Neural progenitor cell (in vitro differentiated cells): ENCODE measurements at regions not wholly inside any gene's neighbourhood (a gene's known extent, or its start where the extent isn't known, plus 50 kb on each side); places are given as distances from the start of the nearest gene placed in this dataset.

ENCODE experiments used
- DNase-seq: peaks from one replicate; pipeline ENCODE4 v3.0.0-alpha.2; 2016; ENCODE audit warnings: low spot score
- H2AFZ ChIP-seq: fragments of 200-600 bp; sonication (generic); replicated peaks from 2 replicates; pipeline ENCODE4 v1.6.1; 2016; ENCODE audit warnings: antibody characterized with exemption
- H3F3A ChIP-seq: fragments of 200-600 bp; sonication (generic); 2 replicates; pipeline ENCODE4 v1.6.1; 2016; ENCODE audit warnings: antibody characterized with exemption, low read depth
- H3K27ac ChIP-seq: fragments of 200-600 bp; sonication (generic); 2 replicates; pipeline ENCODE4 v1.5.1; 2016; ENCODE audit warnings: mild to moderate bottlenecking
- H3K27me3 ChIP-seq: fragments of 200-600 bp; sonication (generic); 2 replicates; pipeline ENCODE4 v1.6.1; 2016; ENCODE audit warnings: mild to moderate bottlenecking, moderate library complexity
- H3K36me3 ChIP-seq: fragments of 200-600 bp; sonication (generic); 2 replicates; pipeline ENCODE4 v1.5.1; 2016
- H3K4me1 ChIP-seq: fragments of 200-600 bp; sonication (generic); 2 replicates; pipeline ENCODE4 v1.6.1; 2016; ENCODE audit warnings: mixed run types
- H3K4me2 ChIP-seq: fragments of 200-600 bp; sonication (generic); 2 replicates; pipeline ENCODE4 v1.6.1; 2016
- H3K4me3 ChIP-seq: fragments of 200-600 bp; sonication (generic); 2 replicates; pipeline ENCODE4 v1.5.1; 2016
- H3K79me2 ChIP-seq: fragments of 200-600 bp; sonication (generic); 2 replicates; pipeline ENCODE4 v1.6.1; 2016; ENCODE audit warnings: low read depth
- H3K9ac ChIP-seq: fragments of 200-600 bp; sonication (generic); 2 replicates; pipeline ENCODE4 v1.6.1; 2016
- H3K9me3 ChIP-seq: fragments of 200-600 bp; sonication (generic); 2 replicates; pipeline ENCODE4 v1.5.1; 2016; ENCODE audit warnings: low read depth
- H4K20me1 ChIP-seq: fragments of 200-600 bp; sonication (generic); 2 replicates; pipeline ENCODE4 v1.6.1; 2016; ENCODE audit warnings: low read depth
- H3K27ac Mint-ChIP-seq: 3 replicates; pipeline ENCODE4 v1.8.0; 2021; ENCODE audit warnings: mixed read lengths
- H3K27me3 Mint-ChIP-seq: 2 replicates; pipeline ENCODE4 v1.8.0; 2022; ENCODE audit warnings: low read depth, mild to moderate bottlenecking, inconsistent platforms, moderate library complexity, mixed read lengths; ENCODE audit not compliant: insufficient read depth
- H3K36me3 Mint-ChIP-seq: 3 replicates; pipeline ENCODE4 v1.8.0; 2021; ENCODE audit warnings: mixed read lengths
- H3K4me1 Mint-ChIP-seq: 3 replicates; pipeline ENCODE4 v1.8.0; 2021; ENCODE audit warnings: mixed read lengths
- H3K4me3 Mint-ChIP-seq: 3 replicates; pipeline ENCODE4 v1.8.0; 2021; ENCODE audit warnings: mild to moderate bottlenecking, moderate library complexity, mixed read lengths
- H3K9me3 Mint-ChIP-seq: 3 replicates; pipeline ENCODE4 v1.8.0; 2020; ENCODE audit warnings: mixed read lengths
- CTCF ChIP-seq: fragments of 200-600 bp; sonication (generic); IDR thresholded peaks from 2 replicates; pipeline ENCODE4 v1.5.1; 2017; ENCODE audit warnings: antibody characterized with exemption, mild to moderate bottlenecking
- EZH2 ChIP-seq: fragments of 200-600 bp; sonication (generic); IDR thresholded peaks from 2 replicates; pipeline ENCODE4 v1.6.1; 2017; ENCODE audit warnings: antibody characterized with exemption, mild to moderate bottlenecking, moderate library complexity
- EZH2phosphoT487 ChIP-seq: fragments of 200-600 bp; sonication (generic); IDR thresholded peaks from 2 replicates; pipeline ENCODE4 v1.6.1; 2017; ENCODE audit warnings: antibody characterized with exemption

- H3K27ac Mint-ChIP-seq = no peak overlapping the region
These were observed 509.1 kb downstream of the MBD2 start for GRCh38 chr18:53715243-53715853.

DNA sequence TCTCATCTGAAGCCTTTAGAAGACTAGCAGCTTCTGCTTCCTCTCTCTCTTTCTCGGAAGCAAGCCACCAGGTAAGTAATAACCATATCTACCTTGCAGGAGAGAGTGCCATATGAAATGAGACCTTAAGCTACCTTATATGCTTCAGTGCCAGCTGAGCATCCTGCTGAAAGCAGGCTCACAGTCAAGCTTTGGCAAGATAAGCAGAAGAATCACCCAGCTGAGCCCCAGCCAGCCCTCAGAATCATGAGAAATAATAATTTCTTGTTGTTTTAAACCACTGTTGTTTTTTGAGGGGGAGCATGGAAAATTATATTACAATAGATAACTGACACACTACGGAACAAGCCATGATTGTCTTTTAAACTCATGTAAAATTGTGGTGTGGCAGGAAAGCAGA, 514.4 kb downstream of the MBD2 start:
- no peak for DNase-seq
- Mint-ChIP-seq H3K36me3 (peaks cover 2% of the 10 kb centered on the region), H3K27me3 (peaks cover 2% of the 10 kb centered on the region), H3K4me1 (peaks cover 18% of the 10 kb centered on the region), H3K9me3 (peaks cover 9% of the 10 kb centered on the region), H3K4me3 (no peak overlapping the region), H3K27ac (no peak overlapping the region)
- no peaks in the 10 kb centered on the region for H3K79me2 ChIP-seq
- no peaks in the 10 kb centered on the region for H3F3A ChIP-seq
- no peaks in the 10 kb centered on the region for H4K20me1 ChIP-seq
- H3K27ac ChIP-seq = no peak overlapping the region
- no peak for TF ChIP-seq EZH2phosphoT487
- no peak for TF ChIP-seq EZH2
- TF ChIP-seq CTCF = no peak
- H3K4me1 ChIP-seq = peaks cover 11% of the 10 kb centered on the region
- no peak overlapping the region for H2AFZ ChIP-seq
- no peaks in the 10 kb centered on the region for H3K27me3 ChIP-seq
- no peak overlapping the region for H3K4me2 ChIP-seq
- no peaks in the 10 kb centered on the region for H3K36me3 ChIP-seq
- H3K9ac ChIP-seq = no peak overlapping the region
- H3K4me3 ChIP-seq = no peak overlapping the region
- no peaks in the 10 kb centered on the region for H3K9me3 ChIP-seq

More at GRCh38 chr18:53715243-53715853, 509.1 kb downstream of the MBD2 start:
- no peak overlapping the region for H3K4me3 Mint-ChIP-seq
- Histone ChIP-seq H2AFZ (peak overlapping the region; percentile 43), H3K9me3 (no peaks in the 10 kb centered on the region), H3K4me3 (no peak overlapping the region), H4K20me1 (no peaks in the 10 kb centered on the region), H3K79me2 (no peaks in the 10 kb centered on the region), H3K27ac (no peak overlapping the region), H3K4me2 (no peak overlapping the region), H3F3A (no peaks in the 10 kb centered on the region), H3K4me1 (peaks cover 9% of the 10 kb centered on the region), H3K36me3 (no peaks in the 10 kb centered on the region), H3K27me3 (no peaks in the 10 kb centered on the region), H3K9ac (no peak overlapping the region)
- TF ChIP-seq EZH2phosphoT487 (no peak), EZH2 (no peak), CTCF (no peak)
- no peaks in the 10 kb centered on the region for H3K27me3 Mint-ChIP-seq
- no peaks in the 10 kb centered on the region for H3K9me3 Mint-ChIP-seq
- no peak for DNase-seq
- H3K4me1 Mint-ChIP-seq = peaks cover 32% of the 10 kb centered on the region
- H3K36me3 Mint-ChIP-seq = no peaks in the 10 kb centered on the region

- Histone ChIP-seq H3K79me2 (no peaks in the 10 kb centered on the region), H3K36me3 (no peaks in the 10 kb centered on the region), H3K4me2 (no peak overlapping the region), H3K9me3 (no peaks in the 10 kb centered on the region), H3K27ac (no peak overlapping the region), H3F3A (no peaks in the 10 kb centered on the region), H2AFZ (no peak overlapping the region), H3K27me3 (no peaks in the 10 kb centered on the region), H3K4me1 (peaks cover 9% of the 10 kb centered on the region), H4K20me1 (no peaks in the 10 kb centered on the region), H3K9ac (no peak overlapping the region), H3K4me3 (no peak overlapping the region)
- Mint-ChIP-seq H3K4me1 (peaks cover 7% of the 10 kb centered on the region), H3K36me3 (no peaks in the 10 kb centered on the region), H3K4me3 (no peak overlapping the region), H3K27ac (no peak overlapping the region), H3K27me3 (no peaks in the 10 kb centered on the region), H3K9me3 (no peaks in the 10 kb centered on the region)
- DNase-seq = no peak
- TF ChIP-seq CTCF (no peak), EZH2 (no peak), EZH2phosphoT487 (no peak)
These were observed 522.0 kb downstream of the MBD2 start for GRCh38 chr18:53702480-53702879.
